Cardiac muscle cell (in vitro differentiated cells and primary cell): ENCODE measurements at regions not wholly inside any gene's neighbourhood (a gene's known extent, or its start where the extent isn't known, plus 50 kb on each side); places are given as distances from the start of the nearest gene placed in this dataset.

Source experiments
- DNase-seq, 2 donors: peaks; one replicate each; pipeline versions ENCODE4 v3.0.0 to v3.0.0-alpha.2; 2010 to 2017; ENCODE audit warnings: low read depth in 1 of 2, low spot score in 1 of 2
- H3K27ac ChIP-seq: fragments of 200-600 bp; sonication (generic); 2 replicates; pipeline ENCODE4 v1.5.1; 2016
- H3K27me3 ChIP-seq: fragments of 200-600 bp; sonication (generic); 2 replicates; pipeline ENCODE4 v1.6.0; 2016; ENCODE audit warnings: control low read depth
- H3K36me3 ChIP-seq: fragments of 200-600 bp; sonication (generic); 2 replicates; pipeline ENCODE4 v1.5.1; 2016; ENCODE audit warnings: control low read depth
- H3K4me1 ChIP-seq: fragments of 200-600 bp; sonication (generic); 2 replicates; pipeline ENCODE4 v1.8.1; 2017; ENCODE audit warnings: low read depth, mild to moderate bottlenecking, mixed run types
- H3K4me3 ChIP-seq: fragments of 200-600 bp; sonication (generic); 2 replicates; pipeline ENCODE4 v1.5.1; 2016; ENCODE audit warnings: mild to moderate bottlenecking
- H3K9me3 ChIP-seq: fragments of 200-600 bp; sonication (generic); 2 replicates; pipeline ENCODE4 v1.5.1; 2017; ENCODE audit warnings: low read depth, mild to moderate bottlenecking, control low read depth
- TF ChIP-seq, protein P1 (sequence below): IDR thresholded peaks from 2 replicates; pipeline ENCODE4 v1.5.1; 2012; ENCODE audit warnings: low read depth, mild to moderate bottlenecking, low read length

DNA sequence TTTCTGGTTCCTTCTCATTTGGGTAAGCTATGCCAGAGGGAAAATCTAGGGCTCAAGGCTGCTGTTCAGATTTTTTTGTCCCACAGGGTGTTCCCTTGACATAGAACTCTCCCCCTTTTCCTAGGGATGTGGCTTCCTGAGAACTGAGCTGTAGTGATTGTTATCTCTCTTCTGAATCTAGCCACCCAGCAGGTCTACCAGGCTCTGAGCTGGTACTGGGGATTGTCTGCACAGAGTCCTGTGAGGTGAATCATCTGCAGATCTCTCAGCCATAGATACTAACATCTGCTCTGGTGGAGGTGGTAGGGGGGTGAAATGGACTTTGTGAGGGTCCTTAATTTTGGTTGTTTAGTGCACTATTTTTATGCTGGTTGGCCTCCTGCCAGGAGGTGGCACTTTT is 167.3 kb upstream of the PGR start:
- TF ChIP-seq, protein P1, sequence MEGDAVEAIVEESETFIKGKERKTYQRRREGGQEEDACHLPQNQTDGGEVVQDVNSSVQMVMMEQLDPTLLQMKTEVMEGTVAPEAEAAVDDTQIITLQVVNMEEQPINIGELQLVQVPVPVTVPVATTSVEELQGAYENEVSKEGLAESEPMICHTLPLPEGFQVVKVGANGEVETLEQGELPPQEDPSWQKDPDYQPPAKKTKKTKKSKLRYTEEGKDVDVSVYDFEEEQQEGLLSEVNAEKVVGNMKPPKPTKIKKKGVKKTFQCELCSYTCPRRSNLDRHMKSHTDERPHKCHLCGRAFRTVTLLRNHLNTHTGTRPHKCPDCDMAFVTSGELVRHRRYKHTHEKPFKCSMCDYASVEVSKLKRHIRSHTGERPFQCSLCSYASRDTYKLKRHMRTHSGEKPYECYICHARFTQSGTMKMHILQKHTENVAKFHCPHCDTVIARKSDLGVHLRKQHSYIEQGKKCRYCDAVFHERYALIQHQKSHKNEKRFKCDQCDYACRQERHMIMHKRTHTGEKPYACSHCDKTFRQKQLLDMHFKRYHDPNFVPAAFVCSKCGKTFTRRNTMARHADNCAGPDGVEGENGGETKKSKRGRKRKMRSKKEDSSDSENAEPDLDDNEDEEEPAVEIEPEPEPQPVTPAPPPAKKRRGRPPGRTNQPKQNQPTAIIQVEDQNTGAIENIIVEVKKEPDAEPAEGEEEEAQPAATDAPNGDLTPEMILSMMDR: no peak
- H3K4me3 ChIP-seq: no peak overlapping the region

DNA sequence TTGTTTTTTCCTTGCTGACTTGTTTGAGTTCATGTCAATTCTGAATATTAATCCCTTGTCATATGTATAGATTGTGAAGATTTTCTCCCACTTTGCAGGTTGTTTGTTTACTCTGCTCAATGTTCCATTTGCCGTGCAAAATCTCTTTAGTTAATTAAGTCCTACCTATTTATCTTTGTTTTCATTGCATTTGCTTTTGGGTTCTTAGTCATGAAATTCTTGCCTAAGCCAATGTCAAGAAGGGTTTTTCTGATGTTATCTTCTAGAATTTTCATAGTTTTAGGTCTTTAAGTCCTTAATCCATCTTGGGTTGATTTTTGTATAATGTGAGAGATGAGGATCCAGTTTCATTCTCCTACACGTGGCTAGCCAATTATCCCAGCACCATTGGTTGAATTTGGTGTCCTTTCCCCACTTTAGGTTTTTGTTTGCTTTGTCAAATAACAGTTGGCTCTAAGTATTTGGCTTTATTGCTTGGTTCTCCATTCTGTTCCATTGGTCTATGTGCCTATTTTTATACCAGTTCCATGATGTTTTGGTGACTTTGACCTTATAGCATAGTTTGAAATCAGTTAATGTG is 163.1 kb upstream of the PGR start:
- H3K27me3 ChIP-seq: no peaks in the 10 kb centered on the region

More for the DNA sequence above, 167.3 kb upstream of the PGR start:
- Histone ChIP-seq H3K27me3 (no peaks in the 10 kb centered on the region), H3K27ac (no peak overlapping the region), H3K9me3 (no peaks in the 10 kb centered on the region), H3K4me1 (no peaks in the 10 kb centered on the region), H3K36me3 (no peaks in the 10 kb centered on the region)
- no peak for DNase-seq

DNA sequence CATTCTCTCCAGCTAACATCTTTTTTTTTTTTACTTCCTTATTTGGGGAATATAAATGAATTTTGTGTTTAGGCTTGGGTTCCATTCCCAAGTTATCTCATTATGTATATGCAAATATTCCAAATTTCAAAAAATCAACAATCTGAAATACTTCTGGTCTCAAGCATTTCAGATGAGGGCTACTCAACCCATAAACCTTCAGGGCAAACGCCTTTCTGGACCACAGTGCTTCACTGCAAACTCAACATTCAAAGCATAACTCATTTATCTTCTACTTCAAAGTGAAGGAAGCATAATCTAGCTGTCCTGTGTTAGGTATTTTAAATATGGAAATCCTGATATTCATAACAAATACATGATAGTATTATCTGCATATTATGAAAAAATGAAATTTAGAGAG is 161.7 kb upstream of the PGR start:
- Histone ChIP-seq H3K4me3 (no peak overlapping the region), H3K9me3 (no peaks in the 10 kb centered on the region), H3K27ac (no peak overlapping the region), H3K4me1 (no peaks in the 10 kb centered on the region), H3K27me3 (no peaks in the 10 kb centered on the region), H3K36me3 (no peaks in the 10 kb centered on the region)
- no peak for DNase-seq
- TF ChIP-seq, protein P1: no peak

More for the DNA sequence above, 163.1 kb upstream of the PGR start:
- Histone ChIP-seq H3K4me1 (no peaks in the 10 kb centered on the region), H3K36me3 (no peaks in the 10 kb centered on the region), H3K4me3 (no peak overlapping the region), H3K27ac (no peak overlapping the region), H3K9me3 (no peaks in the 10 kb centered on the region)
- TF ChIP-seq, protein P1: no peak
- no peak for DNase-seq

DNA sequence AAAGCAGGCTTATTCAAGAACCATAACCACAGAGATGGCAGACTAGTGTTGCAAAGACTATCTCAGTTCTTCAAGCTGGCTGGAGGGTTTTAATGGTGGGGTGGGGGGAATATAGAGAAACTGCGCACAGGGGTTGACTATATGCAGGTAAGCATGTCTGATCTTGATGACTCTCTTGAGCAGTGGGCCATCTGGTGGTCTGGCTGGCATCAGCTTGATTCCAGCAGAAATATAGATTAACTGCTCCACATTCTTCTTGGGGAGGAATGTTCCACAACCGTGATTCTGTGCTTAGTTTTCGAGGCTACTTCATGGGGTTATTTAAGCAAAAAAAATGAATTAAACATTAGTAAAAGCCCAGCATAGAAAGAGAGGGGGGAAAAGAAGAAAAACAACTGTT is 158.8 kb upstream of the PGR start:
- Histone ChIP-seq H3K4me3 (no peak overlapping the region), H3K4me1 (no peaks in the 10 kb centered on the region), H3K27me3 (no peaks in the 10 kb centered on the region), H3K9me3 (no peaks in the 10 kb centered on the region), H3K27ac (no peak overlapping the region), H3K36me3 (no peaks in the 10 kb centered on the region)
- TF ChIP-seq, protein P1: no peak
- no peak for DNase-seq

DNA sequence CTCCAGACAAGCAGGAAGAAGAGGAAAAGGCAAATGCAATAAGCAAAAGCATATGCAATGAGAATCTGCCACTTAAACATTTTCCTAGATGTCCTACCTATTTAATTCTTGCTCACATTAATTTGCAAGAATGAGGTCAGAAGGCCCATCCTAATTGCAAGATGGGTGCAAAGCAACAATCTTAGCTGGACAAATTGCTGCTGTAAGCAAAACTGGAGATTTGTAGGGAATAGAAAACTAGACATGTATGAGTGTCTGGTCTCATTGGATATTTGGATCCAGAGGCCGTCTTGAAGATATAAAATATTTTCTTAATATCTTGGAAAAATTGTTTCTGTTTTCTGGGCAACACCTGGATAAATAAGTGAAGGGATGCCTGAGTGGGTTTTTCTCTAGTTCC is 150.1 kb upstream of the PGR start:
- no peaks in the 10 kb centered on the region for H3K4me1 ChIP-seq
- no peaks in the 10 kb centered on the region for H3K27me3 ChIP-seq
- TF ChIP-seq, protein P1: no peak

DNA sequence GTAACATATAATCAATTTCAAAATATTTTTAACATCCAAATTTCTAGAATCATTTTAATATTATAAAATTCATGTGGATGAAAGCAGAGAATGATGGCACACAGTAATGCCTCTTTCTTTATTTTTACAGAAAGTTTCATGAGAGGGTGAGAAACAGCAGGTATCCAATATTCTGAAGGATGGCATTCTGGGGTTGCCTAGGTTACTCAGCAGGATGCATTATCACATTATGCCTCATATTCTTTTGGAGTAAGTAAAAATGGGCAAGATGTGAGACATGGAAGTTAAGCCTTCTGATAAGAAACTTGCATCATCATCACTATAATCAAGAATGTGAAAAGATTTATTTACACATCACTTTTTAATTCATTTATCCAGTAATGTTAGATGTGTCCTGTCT is 148.7 kb upstream of the PGR start:
- H3K4me1 ChIP-seq: no peaks in the 10 kb centered on the region
- no peak overlapping the region for H3K27ac ChIP-seq
- TF ChIP-seq, protein P1: no peak
- H3K9me3 ChIP-seq: no peaks in the 10 kb centered on the region
- no peak overlapping the region for H3K4me3 ChIP-seq
- no peaks in the 10 kb centered on the region for H3K36me3 ChIP-seq
- no peaks in the 10 kb centered on the region for H3K27me3 ChIP-seq
- DNase-seq: no peak

More for the DNA sequence above, 150.1 kb upstream of the PGR start:
- no peaks in the 10 kb centered on the region for H3K36me3 ChIP-seq
- no peak overlapping the region for H3K27ac ChIP-seq
- no peaks in the 10 kb centered on the region for H3K9me3 ChIP-seq
- no peak for DNase-seq
- no peak overlapping the region for H3K4me3 ChIP-seq
